ENCODE measurements at regions not wholly inside any gene's neighbourhood (a gene's known extent, or its start where the extent isn't known, plus 50 kb on each side); places are given as distances from the start of the nearest gene placed in this dataset.

- H3K27ac ChIP-seq, result no peak overlapping the region
- ChIA-PET POLR2A (ENCODE audit: unreplicated experiment) (no interaction called here), CTCF (interaction anchor here (0.6 kb wide), 1 partner anchor 124 kb away, joined by 4 read pairs; no protein-coding TSS in a partner anchor)
- H3K79me2 ChIP-seq (ENCODE audit: low read depth), result no peaks in the 10 kb centered on the region
- TF ChIP-seq, protein P1, sequence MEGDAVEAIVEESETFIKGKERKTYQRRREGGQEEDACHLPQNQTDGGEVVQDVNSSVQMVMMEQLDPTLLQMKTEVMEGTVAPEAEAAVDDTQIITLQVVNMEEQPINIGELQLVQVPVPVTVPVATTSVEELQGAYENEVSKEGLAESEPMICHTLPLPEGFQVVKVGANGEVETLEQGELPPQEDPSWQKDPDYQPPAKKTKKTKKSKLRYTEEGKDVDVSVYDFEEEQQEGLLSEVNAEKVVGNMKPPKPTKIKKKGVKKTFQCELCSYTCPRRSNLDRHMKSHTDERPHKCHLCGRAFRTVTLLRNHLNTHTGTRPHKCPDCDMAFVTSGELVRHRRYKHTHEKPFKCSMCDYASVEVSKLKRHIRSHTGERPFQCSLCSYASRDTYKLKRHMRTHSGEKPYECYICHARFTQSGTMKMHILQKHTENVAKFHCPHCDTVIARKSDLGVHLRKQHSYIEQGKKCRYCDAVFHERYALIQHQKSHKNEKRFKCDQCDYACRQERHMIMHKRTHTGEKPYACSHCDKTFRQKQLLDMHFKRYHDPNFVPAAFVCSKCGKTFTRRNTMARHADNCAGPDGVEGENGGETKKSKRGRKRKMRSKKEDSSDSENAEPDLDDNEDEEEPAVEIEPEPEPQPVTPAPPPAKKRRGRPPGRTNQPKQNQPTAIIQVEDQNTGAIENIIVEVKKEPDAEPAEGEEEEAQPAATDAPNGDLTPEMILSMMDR (conservative IDR thresholded peaks at IDR 0.05), result no peak
- TF ChIP-seq EZH2 (IDR thresholded peaks at IDR 0.05; ENCODE audit: low read depth), result no peak
- intact Hi-C loops (cut with micrococcal nuclease; ENCODE audit: unreplicated experiment), result loop anchor here (5.0 to 10.0 kb wide), 3 partner anchors 444 to 1021 kb away; no protein-coding TSS in a partner anchor
- H4K20me1 ChIP-seq (ENCODE audit: insufficient read depth), result no peaks in the 10 kb centered on the region
- no peaks in the 10 kb centered on the region for H3K9me2 ChIP-seq (ENCODE audit: insufficient read depth)
- H2AFZ ChIP-seq, result no peak overlapping the region
- no TSS peak for BruUV-seq (replicated peaks)
- no peak for DNase-seq
- H3K9me3 ChIP-seq (ENCODE audit: insufficient read depth, low read depth), result no peaks in the 10 kb centered on the region
- peaks cover 15% of the 10 kb centered on the region; the same call in 1 of the 2 replicates for H3F3A ChIP-seq (ENCODE audit: insufficient read depth, low read depth)
- no peak overlapping the region for H3K4me2 ChIP-seq
- no peaks in the 10 kb centered on the region for H3K36me3 ChIP-seq (ENCODE audit: low read depth)
- no peak overlapping the region for H3K4me3 ChIP-seq
- H3K27me3 ChIP-seq (ENCODE audit: insufficient read depth, low read depth), result no peaks in the 10 kb centered on the region
- peaks cover 13% of the 10 kb centered on the region for H3K4me1 ChIP-seq (replicated peaks; ENCODE audit: insufficient read depth)
Observed at GRCh38 chr10:60648761-60649160, 129.5 kb upstream of the CDK1 start.

- no peak overlapping the region for H2AFZ ChIP-seq
- TF ChIP-seq EZH2 (IDR thresholded peaks at IDR 0.05; ENCODE audit: low read depth), result no peak
- TF ChIP-seq, protein P1 (conservative IDR thresholded peaks at IDR 0.05), result peak; percentile 92
- no peaks in the 10 kb centered on the region for H3K36me3 ChIP-seq (ENCODE audit: low read depth)
- intact Hi-C loops (cut with micrococcal nuclease; ENCODE audit: unreplicated experiment), result loop anchor here (1.0 to 10.0 kb wide), 8 partner anchors 98 to 1020 kb away; no protein-coding TSS in a partner anchor
- POLR2A ChIA-PET (ENCODE audit: unreplicated experiment), result no interaction called here
- no TSS peak for BruUV-seq (replicated peaks)
- no peak overlapping the region for H3K27ac ChIP-seq
- H3F3A ChIP-seq (ENCODE audit: insufficient read depth, low read depth), result peaks cover 15% of the 10 kb centered on the region; the same call in 1 of the 2 replicates
- peak in 1 of 2 experiments; percentile 49 for DNase-seq
- no peaks in the 10 kb centered on the region for H3K79me2 ChIP-seq (ENCODE audit: low read depth)
- no peaks in the 10 kb centered on the region for H3K9me3 ChIP-seq (ENCODE audit: insufficient read depth, low read depth)
- H3K4me1 ChIP-seq (replicated peaks; ENCODE audit: insufficient read depth), result peaks cover 13% of the 10 kb centered on the region
- no peaks in the 10 kb centered on the region for H3K9me2 ChIP-seq (ENCODE audit: insufficient read depth)
- CTCF ChIA-PET, result interaction anchor here (0.6 to 2.1 kb wide), 4 partner anchors 179 to 204 kb away, joined by 3 to 8 read pairs (median 4); no protein-coding TSS in a partner anchor
- H3K4me3 ChIP-seq, result no peak overlapping the region
- H3K4me2 ChIP-seq, result no peak overlapping the region
- H3K27me3 ChIP-seq (ENCODE audit: insufficient read depth, low read depth), result no peaks in the 10 kb centered on the region
- no peaks in the 10 kb centered on the region for H4K20me1 ChIP-seq (ENCODE audit: insufficient read depth)
Observed at GRCh38 chr10:60646966-60647796, 131.1 kb upstream of the CDK1 start.

GRCh38 chr10:60645980-60646379 is 132.3 kb upstream of the CDK1 start:
- Histone ChIP-seq H3K4me2 (no peak overlapping the region), H3K4me1 (replicated peaks; ENCODE audit: insufficient read depth) (peaks cover 13% of the 10 kb centered on the region), H3K4me3 (no peak overlapping the region), H3K79me2 (ENCODE audit: low read depth) (no peaks in the 10 kb centered on the region), H2AFZ (no peak overlapping the region), H3K36me3 (ENCODE audit: low read depth) (no peaks in the 10 kb centered on the region), H3K9me3 (ENCODE audit: insufficient read depth, low read depth) (no peaks in the 10 kb centered on the region), H3K27me3 (ENCODE audit: insufficient read depth, low read depth) (no peaks in the 10 kb centered on the region), H3K27ac (no peak overlapping the region), H4K20me1 (ENCODE audit: insufficient read depth) (no peaks in the 10 kb centered on the region), H3F3A (ENCODE audit: insufficient read depth, low read depth) (peaks cover 15% of the 10 kb centered on the region; the same call in 1 of the 2 replicates), H3K9me2 (ENCODE audit: insufficient read depth) (no peaks in the 10 kb centered on the region)
- CTCF ChIA-PET, result interaction anchor here (0.7 to 2.1 kb wide), 2 partner anchors 128 to 201 kb away, joined by 3 to 8 read pairs; no protein-coding TSS in a partner anchor
- DNase-seq, result no peak
- intact Hi-C loops (cut with micrococcal nuclease; ENCODE audit: unreplicated experiment), result loop anchor here (5.0 to 10.0 kb wide), 3 partner anchors 441 to 1019 kb away; no protein-coding TSS in a partner anchor
- BruUV-seq (replicated peaks), result no TSS peak
- TF ChIP-seq, protein P1 (conservative IDR thresholded peaks at IDR 0.05), result no peak
- TF ChIP-seq EZH2 (IDR thresholded peaks at IDR 0.05; ENCODE audit: low read depth), result no peak
- POLR2A ChIA-PET (ENCODE audit: unreplicated experiment), result no interaction called here

Data from PC-9 (cell line).